Glomerular visceral epithelial cell (primary cell): ENCODE measurements at regions not wholly inside any gene's neighbourhood (a gene's known extent, or its start where the extent isn't known, plus 50 kb on each side); places are given as distances from the start of the nearest gene placed in this dataset.
"Not testable (repeated sequence)": the region's sequence is repeated elsewhere in the genome, so short reads cannot be mapped to it uniquely, and the experiment has no call there.

ENCODE experiments used
- DNase-seq: peaks from one replicate; pipeline ENCODE4 v3.0.0-alpha.2; 2016; ENCODE audit errors: extremely low spot score

GRCh38 chr13:54394085-54394700 is 1365.6 kb downstream of the OLFM4 start:
- no peak for DNase-seq

GRCh38 chr13:54394908-54395307 is 1366.3 kb downstream of the OLFM4 start:
- no peak for DNase-seq

GRCh38 chr13:54402495-54402894 is 1373.9 kb downstream of the OLFM4 start:
- DNase-seq = no peak

- no peak for DNase-seq
Measured at GRCh38 chr13:54415753-54416366, 1387.2 kb downstream of the OLFM4 start.

GRCh38 chr13:54422946-54423345 is 1394.3 kb downstream of the OLFM4 start:
- DNase-seq = not testable (repeated sequence)

- DNase-seq = no peak
Measured at GRCh38 chr13:54424344-54424743, 1395.7 kb downstream of the OLFM4 start.

- no peak for DNase-seq
Measured at GRCh38 chr13:54433493-54434206, 1405.0 kb downstream of the OLFM4 start.

GRCh38 chr13:54440853-54441400 is 1412.3 kb downstream of the OLFM4 start:
- not testable (repeated sequence) for DNase-seq

- DNase-seq = no peak
Measured at GRCh38 chr13:54445453-54445852, 1416.8 kb downstream of the OLFM4 start.

GRCh38 chr13:54445865-54446264 is 1417.3 kb downstream of the OLFM4 start:
- no peak for DNase-seq

- no peak for DNase-seq
Measured at GRCh38 chr13:54449922-54450321, 1421.3 kb downstream of the OLFM4 start.

GRCh38 chr13:54484166-54484565 is 1455.6 kb downstream of the OLFM4 start:
- no peak for DNase-seq

GRCh38 chr13:54486421-54487166 is 1458.0 kb downstream of the OLFM4 start:
- no peak for DNase-seq

- no peak for DNase-seq
Measured at GRCh38 chr13:54489359-54489758, 1460.7 kb downstream of the OLFM4 start.

GRCh38 chr13:54492995-54493394 is 1464.4 kb downstream of the OLFM4 start:
- no peak for DNase-seq

- no peak for DNase-seq
Measured at GRCh38 chr13:54511366-54511765, 1482.8 kb downstream of the OLFM4 start.

- no peak for DNase-seq
Measured at GRCh38 chr13:54513254-54513653, 1484.6 kb downstream of the OLFM4 start.

- no peak for DNase-seq
Measured at GRCh38 chr13:54536112-54536511, 1507.5 kb downstream of the OLFM4 start.

GRCh38 chr13:54563286-54563685 is 1534.7 kb downstream of the OLFM4 start:
- no peak for DNase-seq

- not testable (repeated sequence) for DNase-seq
Measured at GRCh38 chr13:54572037-54572436, 1543.4 kb downstream of the OLFM4 start.

GRCh38 chr13:54573186-54573585 is 1544.6 kb downstream of the OLFM4 start:
- DNase-seq = no peak

GRCh38 chr13:54574791-54575190 is 1546.2 kb downstream of the OLFM4 start:
- no peak for DNase-seq
